ENCODE measurements at regions not wholly inside any gene's neighbourhood (a gene's known extent, or its start where the extent isn't known, plus 50 kb on each side); places are given as distances from the start of the nearest gene placed in this dataset.
"Not testable (repeated sequence)": the region's sequence is repeated elsewhere in the genome, so short reads cannot be mapped to it uniquely, and the experiment has no call there.

DNA sequence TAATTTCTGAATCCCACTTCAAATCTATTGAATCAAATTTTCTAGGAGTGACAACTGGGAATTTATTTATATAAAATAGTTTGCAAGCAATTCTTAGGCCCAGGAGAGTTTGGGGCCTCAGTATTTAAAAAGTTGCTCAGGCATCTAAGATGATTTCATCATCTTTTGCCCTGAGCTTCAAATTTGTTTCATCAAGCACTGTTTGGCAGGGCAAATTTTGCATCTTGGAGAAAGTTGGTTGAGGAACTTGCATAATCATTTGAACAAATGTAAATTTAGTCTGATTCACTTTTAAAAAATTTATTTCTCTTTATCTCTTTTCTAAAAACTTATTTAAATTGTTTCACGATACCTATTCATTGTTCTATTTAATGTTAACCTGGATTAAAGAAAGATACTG lies 702.8 kb downstream of the SI start:
- DNase-seq (ENCODE audit: low read depth) = no peak

DNA sequence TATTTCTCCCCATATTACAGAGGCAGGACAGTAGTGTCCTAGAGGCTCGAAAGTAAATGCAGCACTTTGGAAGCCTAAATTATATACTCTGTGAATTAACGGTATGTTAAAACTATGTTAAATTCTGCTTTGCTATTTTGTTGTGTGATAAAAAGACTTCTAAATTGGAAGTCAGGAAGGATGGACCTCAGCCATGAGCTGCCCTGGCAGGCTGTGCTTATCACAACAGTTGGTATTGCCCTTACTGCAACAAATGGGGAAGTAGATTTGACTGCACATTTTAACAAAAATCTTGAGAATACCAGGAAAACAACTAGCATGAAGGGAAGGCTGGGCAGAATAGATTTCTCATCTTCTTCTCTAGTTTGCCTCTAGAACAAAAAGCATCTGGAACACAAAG lies 706.6 kb downstream of the SI start:
- DNase-seq (ENCODE audit: low read depth) = no peak

DNA sequence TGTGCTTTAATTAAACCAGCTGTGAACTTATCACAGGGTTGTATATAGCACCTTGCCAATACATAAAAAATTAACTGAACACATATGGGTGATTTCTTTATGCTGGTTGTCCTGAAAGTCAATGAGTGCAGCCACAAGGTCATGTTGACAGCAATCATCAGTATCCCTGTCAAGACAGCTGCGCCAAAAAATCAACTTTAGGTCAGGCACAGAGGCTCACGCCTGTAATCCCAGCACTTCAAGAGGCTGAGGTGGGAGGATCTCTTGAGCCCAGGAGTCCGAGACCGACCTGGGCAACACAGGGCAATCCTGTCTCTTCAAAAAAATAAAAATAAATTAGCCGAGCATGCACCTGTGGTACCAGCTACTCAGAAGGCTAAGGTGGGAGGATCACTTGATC lies 707.3 kb downstream of the SI start:
- no peak for DNase-seq (ENCODE audit: low read depth)

DNA sequence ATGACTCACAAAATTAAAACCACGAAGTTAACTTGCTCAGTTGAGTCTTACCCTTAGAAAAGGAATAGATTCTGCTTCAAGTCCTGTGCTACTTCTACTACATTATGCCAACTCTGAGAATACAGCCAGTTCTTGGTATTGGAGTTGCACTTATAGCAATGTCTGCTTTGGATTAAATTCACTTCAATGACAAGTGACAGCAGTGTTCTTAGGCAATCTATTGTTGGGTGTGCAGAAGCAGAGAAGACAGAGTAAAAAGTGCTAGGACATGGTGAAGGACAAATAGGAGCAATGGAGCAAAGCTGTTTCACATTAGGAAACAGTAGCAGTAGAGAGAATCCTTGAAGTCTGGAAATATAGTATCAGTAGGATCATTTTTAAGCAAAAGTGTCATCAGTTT lies 713.1 kb downstream of the SI start:
- no peak for DNase-seq (ENCODE audit: low read depth)

DNA sequence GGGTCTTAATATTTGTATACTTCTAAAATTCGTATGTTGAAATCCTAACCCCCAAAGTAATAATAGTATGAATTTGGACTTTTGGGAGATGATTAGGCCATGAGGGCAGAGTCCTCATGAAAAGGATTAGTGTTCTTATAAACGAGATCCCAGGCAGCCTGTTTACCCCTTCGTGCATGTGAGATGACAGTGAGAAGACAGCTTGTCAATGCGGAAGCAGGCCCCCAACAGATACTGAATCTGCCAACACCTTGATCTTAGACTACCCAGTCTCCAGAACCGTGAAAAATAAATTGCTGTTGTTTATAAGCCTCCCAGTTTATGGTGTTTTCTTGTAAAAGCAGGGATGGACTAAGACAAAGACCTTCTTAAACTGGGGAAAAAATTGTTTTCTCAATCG lies 714.2 kb downstream of the SI start:
- no peak for DNase-seq (ENCODE audit: low read depth)

DNA sequence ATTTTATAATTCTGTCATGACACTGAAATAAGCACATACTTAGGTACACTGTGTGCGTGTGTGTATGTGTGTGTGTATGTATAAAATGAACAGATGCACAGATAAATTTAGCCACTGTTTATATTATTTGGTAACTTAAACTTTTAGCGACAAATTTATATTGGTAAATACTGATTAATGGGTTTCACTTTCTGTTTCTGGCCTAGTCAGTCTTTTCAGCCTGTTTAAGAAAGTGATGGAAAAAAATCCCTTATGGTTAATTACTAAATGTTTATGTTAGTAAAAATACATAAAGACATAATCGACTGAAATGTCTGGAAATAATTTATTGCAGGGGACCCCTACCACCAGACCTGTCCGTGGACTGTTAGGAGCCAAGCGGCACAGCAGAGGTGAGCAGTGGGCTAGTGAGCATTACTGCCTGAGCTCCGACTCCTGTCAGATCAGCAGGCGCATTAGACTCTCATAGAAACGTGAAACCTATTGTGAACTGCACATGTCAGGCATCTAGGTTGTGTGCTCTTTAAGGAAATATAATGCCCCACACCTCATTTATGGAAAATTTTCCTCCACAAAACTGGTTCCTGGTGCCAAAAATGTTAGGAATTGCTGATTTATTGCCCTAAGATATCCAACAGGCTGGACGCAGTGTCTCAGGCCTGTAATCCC lies 717.4 kb downstream of the SI start:
- DNase-seq (ENCODE audit: low read depth) = no peak

DNA sequence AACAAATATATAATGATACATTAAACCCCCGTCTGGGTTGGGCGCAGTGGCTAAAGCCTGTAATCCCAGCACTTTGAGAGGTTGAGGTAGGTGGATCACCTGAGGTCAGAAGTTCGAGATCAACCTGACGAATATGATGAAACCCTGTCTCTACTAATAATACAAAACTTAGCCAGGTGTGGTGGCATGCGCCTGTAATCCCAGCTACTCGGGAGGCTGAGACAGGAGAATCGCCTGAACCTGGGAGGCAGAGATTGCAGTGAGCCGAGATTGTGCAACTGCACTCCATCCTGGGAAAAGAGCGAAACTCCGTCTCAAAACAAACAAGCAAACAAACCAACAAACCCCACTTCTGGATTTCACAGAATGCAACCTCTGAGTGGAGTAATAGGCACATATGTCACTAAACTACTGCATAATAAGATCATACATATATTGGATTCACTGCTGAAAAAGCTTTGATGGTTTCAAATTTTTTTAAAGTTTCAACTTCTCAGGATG lies 718.2 kb downstream of the SI start:
- no peak for DNase-seq (ENCODE audit: low read depth)

DNA sequence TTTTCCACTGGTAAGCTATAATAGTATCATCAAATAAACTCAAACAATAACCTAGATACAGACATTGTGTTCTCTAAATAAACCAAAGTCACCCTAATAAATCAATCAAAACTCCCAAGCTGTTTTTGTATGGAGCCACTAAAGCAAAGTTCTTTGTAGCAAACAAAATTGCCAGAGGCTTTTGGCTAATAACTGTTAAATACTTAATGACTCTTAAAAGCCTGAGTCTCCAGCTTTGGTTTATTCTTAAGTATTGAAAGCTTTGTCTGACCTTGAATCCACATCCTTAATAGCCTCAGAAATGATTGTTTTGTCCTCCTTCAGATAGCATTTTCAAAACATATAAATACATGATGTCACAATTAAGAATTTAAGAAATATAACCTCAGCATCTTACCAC lies 725.3 kb downstream of the SI start:
- no peak for DNase-seq (ENCODE audit: low read depth)

DNA sequence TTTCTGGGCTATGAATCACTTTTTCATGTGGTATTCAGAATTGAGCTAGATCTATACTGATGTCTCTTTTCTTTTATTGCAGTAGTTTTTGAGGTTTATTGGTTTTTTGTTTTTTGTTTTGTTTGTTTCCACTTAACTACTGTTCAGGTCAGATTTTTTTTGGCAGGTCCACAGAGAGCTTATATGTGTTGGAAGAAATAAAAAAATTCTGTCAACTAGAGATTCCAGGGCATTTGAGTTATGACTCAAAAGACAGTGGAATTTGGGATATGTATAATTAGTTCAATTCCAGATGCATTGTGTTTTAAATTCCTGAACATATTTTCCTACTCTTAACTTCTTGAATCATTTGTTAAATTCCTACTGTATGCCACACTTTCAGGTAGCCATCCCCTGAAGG lies 727.2 kb downstream of the SI start:
- no peak for DNase-seq (ENCODE audit: low read depth)

DNA sequence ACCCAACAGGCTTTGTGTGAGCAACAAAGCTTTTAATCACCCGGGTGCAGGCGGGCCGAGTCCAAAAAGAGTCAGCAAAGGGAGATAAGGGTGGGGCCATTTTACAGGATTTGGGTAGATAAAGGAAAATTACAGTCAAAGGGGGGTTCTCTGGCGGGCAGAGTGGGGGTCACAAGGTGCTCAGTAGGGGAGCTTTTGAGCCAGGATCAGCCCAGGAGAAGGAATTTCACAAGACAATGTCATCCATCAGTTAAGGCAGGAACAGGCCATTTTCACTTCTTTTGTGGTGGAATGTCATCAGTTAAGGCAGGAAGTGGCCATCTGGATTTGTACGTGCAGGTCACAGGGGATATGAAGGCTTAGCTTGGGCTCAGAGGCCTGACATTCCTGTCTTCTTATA lies 736.1 kb downstream of the SI start:
- not testable (repeated sequence) for DNase-seq (ENCODE audit: low read depth)

DNA sequence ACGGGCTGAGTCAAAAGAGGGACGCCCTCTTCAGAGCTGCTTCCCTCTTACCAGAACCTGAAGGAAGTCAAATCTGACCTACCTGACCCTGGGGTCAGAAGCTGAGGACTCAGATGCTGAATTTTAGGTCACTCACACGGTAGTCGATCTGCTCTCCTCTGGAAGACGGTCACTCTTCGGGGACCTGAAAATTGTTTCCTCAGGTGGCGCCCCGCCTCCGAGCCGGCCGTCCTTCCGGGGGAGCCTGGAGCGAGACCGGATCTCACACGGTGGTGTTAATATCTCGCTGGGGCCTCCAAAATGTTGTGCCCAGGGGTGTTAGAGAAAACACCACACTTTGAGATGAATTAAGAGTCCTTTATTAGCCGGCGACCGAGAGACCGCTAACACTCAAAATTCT lies 737.2 kb downstream of the SI start:
- DNase-seq (ENCODE audit: low read depth) = no peak

DNA sequence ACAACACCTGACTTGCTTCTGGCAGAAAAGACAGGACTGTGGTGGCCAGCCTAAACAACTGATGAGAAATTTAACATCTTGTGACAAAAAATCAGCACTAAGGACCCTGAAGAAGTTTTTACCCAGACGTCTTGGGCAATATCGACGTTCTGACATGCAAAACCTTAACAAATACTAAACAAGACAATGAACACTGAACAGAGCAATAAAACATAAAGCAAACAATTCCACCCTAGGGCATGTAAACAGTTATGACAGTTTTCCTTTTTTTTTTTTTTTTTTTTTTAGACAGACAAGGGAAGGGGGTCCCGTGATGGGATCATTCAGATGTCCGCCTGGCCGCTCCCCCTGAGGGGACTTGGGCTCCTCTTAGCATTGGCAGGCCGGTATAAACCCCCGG lies 738.0 kb downstream of the SI start:
- DNase-seq (ENCODE audit: low read depth) = no peak

DNA sequence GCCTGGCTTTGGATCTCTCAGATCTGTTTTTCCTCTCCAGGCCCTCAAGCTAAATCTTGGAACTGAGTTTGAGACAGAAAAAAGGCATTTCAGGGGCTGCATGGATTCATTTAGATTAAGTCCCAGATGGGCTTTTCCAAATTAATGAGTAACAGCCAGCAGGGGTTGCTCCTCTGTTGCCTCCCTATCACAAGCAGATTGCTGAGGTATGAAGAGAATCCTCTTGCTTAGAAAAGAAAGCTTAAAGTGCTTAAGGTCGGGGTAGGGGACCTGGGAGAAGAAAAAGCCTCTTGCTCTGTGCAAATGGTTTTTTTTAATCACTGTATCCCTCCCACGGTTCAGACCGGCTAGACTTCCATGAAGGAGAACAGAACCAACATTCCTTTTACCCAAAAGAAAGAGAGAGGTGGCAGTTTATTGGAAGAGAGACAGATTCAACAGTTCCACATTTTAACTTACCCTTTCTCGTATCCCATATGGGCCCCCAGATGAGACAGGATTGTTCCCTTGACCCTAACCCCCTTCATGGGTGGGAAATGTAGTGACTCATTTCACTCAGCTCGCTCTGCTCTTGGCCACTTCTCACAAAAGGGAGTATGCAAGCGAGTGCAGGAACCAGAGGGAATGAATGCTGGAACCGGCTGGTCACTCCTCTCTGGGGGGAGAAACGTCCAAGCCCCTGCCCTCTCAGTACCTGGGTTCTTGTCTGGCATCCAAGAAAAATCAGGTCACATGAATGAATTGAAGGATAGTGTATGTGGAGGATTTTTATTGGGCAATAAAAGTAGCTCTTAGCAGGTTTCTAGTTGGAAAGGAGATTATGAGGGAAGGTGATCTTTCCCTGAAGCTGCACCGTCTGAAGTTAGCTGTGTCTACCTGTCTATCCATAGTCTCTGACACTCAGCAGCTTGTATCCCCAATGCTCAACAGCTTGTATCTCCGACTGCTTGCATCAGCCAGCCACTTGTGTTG lies 745.2 kb downstream of the SI start:
- DNase-seq (ENCODE audit: low read depth) = peak; percentile 3

DNA sequence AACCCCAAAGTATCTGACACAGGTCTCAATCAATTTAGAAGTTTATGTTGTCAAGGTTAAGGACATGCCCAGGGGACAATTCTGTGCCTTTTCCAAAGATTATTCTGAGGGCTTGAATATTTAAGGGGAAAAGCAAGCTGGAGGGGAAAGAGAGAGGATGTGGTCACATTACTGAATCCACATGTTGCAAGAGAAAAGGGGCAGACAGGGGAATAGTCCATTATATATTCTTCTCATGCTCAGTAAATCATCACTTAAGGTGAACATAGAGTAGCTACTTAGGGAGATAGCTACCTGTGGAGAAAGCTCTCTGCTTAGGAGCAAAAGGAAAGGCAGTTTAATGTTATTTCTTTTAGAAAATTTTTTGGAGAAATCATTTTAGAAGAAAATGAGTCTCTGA lies 751.6 kb downstream of the SI start:
- DNase-seq (ENCODE audit: low read depth) = no peak

DNA sequence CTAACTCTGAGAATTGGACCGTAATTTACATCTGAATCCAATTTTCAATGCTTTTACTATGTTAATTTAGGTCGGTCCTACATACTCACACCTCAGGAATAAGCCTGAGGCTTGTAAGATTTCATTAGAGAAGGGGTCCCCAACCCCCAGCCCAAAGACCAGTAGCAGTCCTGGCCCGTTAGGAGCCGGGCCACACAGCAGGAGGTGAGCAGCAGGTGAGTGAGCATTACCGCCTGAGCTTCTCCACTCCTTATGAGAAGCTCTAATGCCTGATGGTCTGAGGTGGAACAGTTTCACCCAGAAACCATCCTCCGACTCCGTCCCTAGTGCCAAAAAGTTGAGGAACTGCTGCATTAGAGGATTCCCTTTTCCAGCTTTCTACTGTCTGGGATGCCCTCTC lies 757.3 kb downstream of the SI start:
- DNase-seq (ENCODE audit: low read depth) = no peak

DNA sequence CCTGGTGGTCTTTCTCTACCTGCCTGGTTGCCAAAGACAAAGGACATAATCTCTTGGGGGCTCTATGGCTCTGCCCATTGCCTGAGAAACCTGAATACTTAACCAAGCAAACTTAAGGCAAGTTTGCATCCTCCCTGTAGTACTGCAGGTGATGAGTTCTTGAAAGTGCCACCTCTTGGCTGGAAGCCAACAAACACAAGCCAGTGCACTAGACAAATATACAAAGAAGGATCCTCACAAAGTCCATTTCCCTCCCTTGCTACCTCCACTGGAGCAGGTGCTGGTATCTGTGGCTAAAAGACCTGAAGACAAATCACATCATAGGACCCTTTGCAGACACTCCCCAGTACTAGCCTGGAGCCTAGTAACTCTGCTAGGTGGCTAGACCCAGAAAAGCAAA lies 772.3 kb downstream of the SI start:
- no peak for DNase-seq (ENCODE audit: low read depth)

DNA sequence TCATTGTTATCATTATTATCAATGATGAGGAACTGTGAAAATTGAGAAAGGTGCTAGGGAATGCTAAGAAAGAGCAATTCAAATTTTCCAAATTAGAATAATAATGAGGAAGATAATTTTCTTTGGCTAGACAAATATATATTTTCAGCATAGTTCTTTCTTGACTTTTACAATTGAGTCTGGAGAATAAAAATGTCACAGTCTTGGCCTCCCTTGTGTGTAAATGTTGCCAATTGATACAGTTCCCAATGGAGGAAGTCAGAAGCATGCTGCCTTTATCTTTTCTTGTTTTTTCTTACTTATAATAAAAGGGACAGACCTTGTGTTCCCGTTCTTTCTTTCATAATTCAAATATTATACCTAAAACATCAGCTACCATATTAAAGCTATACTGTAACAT lies 774.4 kb downstream of the SI start:
- DNase-seq (ENCODE audit: low read depth) = no peak

DNA sequence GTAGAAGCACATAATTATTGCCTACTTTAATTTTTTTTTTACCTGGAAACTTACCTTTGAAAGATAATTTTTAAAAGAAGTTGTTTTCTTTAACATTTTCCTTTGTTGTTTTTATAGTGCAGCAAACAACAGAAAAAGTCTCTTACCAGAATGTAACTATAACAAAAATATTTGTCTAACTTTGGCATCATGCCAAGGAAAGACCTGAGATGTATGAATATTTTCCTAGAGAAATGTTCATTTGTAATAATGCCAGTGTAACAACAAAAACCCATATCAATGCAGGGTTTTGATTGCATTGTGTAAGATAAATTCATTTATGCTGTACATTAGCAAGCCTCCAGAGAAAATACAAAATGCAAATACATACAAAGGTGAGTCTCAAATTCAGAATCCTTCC lies 775.7 kb downstream of the SI start:
- no peak for DNase-seq (ENCODE audit: low read depth)

DNA sequence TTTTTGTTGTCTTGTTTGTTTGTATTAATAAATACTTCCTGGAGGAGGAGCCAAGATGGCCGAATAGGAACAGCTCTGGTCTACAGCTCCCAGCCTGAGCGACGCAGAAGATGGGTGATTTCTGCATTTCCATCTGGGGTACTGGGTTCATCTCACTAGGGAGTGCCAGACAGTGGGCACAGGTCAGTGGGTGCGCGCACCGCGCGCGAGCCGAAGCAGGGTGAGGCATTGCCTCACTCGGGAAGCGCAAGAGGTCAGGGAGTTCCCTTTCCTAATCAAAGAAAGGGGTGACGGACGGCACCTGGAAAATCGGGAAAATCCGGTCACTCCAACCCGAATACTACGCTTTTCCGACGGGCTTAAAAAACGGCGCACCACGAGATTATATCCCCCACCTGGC lies 786.8 kb downstream of the SI start:
- not testable (repeated sequence) for DNase-seq (ENCODE audit: low read depth)

DNA sequence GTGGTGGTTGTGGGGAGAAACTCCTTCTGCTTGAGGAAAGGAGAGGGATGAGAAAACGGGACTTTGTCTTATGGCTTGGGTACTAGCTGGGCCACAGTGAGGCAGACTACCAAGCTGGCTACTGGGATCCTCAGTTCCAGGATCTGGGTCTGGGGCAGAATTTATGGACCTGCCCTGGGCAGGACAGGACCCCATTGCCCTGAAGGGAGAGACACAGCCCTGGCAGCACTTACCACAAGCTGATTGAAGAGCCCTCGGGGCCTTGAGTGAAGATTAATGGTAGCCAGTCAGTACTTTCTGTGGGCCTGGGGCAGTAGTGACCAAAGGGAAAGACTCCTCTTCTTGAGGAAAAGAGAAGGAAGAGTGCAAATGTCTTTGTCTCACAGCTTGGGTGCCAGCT lies 799.7 kb downstream of the SI start:
- no peak for DNase-seq (ENCODE audit: low read depth)

DNA sequence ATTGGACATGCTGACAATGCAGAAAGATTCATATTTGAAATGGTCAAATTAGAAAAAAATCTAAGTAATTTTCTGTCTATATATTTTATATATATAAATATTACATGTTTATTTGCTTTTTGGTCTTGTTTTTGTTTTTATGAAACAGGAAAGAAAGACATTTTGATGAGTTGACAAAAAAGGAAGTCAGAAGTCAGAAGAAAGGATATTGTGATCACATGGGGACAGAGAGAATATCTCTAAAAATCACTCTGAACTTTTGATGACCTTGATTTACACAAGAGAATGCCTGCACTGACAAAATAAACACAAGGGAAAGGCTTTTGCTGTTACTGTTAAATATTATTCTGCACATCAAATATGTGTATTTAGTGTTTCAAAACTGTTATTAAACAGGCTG lies 811.2 kb downstream of the SI start:
- DNase-seq (ENCODE audit: low read depth) = no peak

DNA sequence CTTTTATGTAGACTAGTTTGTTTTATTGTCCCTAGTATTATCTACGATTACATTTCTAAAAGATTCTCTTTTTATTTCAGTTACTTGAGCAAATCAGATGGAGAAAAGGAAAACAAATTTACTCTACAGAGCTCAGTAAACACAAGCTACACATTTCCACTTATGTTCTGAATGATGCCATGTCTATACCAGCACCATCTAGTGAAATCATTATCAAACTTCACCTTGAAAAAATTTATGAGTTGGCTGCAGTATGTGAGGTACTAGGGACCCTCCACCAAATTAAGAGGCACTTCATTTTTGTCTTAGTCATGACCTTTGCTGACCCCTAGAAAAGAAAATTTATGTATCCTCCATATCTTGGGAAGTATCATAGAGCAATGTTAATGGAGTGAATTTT lies 827.4 kb downstream of the SI start:
- no peak for DNase-seq (ENCODE audit: low read depth)

DNA sequence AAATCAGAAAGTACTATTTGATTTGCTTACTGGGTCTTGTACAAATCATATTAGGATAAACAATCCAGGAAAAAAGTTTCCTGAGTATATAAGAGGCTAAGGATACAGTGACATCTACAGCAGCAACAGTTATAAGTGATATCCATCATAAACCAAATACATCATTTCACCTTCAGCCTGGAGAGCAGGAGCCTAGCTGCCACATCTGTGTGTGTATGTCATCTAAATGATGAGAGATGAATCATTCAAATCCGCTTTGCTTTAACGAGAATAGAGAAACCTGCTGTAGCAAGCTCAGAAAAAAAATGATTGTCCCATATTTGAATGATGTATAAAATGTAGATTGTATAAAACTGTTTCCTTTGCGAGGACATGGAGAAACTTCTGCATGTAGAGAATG lies 841.4 kb downstream of the SI start:
- DNase-seq (ENCODE audit: low read depth) = no peak

All from stromal cell of bone marrow (primary cell).